ENCODE measurements at regions not wholly inside any gene's neighbourhood (a gene's known extent, or its start where the extent isn't known, plus 50 kb on each side); places are given as distances from the start of the nearest gene placed in this dataset.

- Histone ChIP-seq H3K9me3 (ENCODE audit: control insufficient read depth, insufficient read depth, low read length) (peaks cover 34% of the 10 kb centered on the region), H3K27me3 (ENCODE audit: control insufficient read depth, insufficient read depth, low read length) (no peaks in the 10 kb centered on the region), H3K4me3 (ENCODE audit: low read depth, low read length) (no peak overlapping the region), H3K27ac (ENCODE audit: low read depth, low read length) (no peak overlapping the region)
- ChIA-PET CTCF (no interaction called here), POLR2A (no interaction called here)
- DNase-seq (ENCODE audit: low read depth, low spot score), result no peak
- no peak for TF ChIP-seq CTCF (IDR thresholded peaks at IDR 0.05; ENCODE audit: low read depth, low read length)
Observed at GRCh38 chr10:128633864-128634540, 507.8 kb upstream of the MKI67 start.

GRCh38 chr10:128642023-128642422, 515.8 kb upstream of the MKI67 start:
- Histone ChIP-seq H3K27ac (ENCODE audit: low read depth, low read length) (no peak overlapping the region), H3K27me3 (ENCODE audit: control insufficient read depth, insufficient read depth, low read length) (no peaks in the 10 kb centered on the region), H3K4me3 (ENCODE audit: low read depth, low read length) (no peak overlapping the region), H3K9me3 (ENCODE audit: control insufficient read depth, insufficient read depth, low read length) (peaks cover 27% of the 10 kb centered on the region)
- DNase-seq (ENCODE audit: low read depth, low spot score), result no peak
- POLR2A ChIA-PET, result no interaction called here
- CTCF ChIA-PET, result no interaction called here
- TF ChIP-seq CTCF (IDR thresholded peaks at IDR 0.05; ENCODE audit: low read depth, low read length), result no peak

GRCh38 chr10:128642502-128642901, 516.3 kb upstream of the MKI67 start:
- no peak for TF ChIP-seq CTCF (IDR thresholded peaks at IDR 0.05; ENCODE audit: low read depth, low read length)
- DNase-seq (ENCODE audit: low read depth, low spot score), result no peak
- Histone ChIP-seq H3K27me3 (ENCODE audit: control insufficient read depth, insufficient read depth, low read length) (no peaks in the 10 kb centered on the region), H3K9me3 (ENCODE audit: control insufficient read depth, insufficient read depth, low read length) (peaks cover 28% of the 10 kb centered on the region), H3K27ac (ENCODE audit: low read depth, low read length) (no peak overlapping the region), H3K4me3 (ENCODE audit: low read depth, low read length) (no peak overlapping the region)
- ChIA-PET POLR2A (no interaction called here), CTCF (no interaction called here)

- CTCF ChIA-PET, result no interaction called here
- POLR2A ChIA-PET, result no interaction called here
- no peak for DNase-seq (ENCODE audit: low read depth, low spot score)
- H3K27ac ChIP-seq (ENCODE audit: low read depth, low read length), result no peak overlapping the region
- H3K9me3 ChIP-seq (ENCODE audit: control insufficient read depth, insufficient read depth, low read length), result peaks cover 28% of the 10 kb centered on the region
- no peak overlapping the region for H3K4me3 ChIP-seq (ENCODE audit: low read depth, low read length)
- TF ChIP-seq CTCF (IDR thresholded peaks at IDR 0.05; ENCODE audit: low read depth, low read length), result no peak
- no peaks in the 10 kb centered on the region for H3K27me3 ChIP-seq (ENCODE audit: control insufficient read depth, insufficient read depth, low read length)
Observed at GRCh38 chr10:128643658-128644057, 517.4 kb upstream of the MKI67 start.

- no peak for DNase-seq (ENCODE audit: low read depth, low spot score)
- Histone ChIP-seq H3K9me3 (ENCODE audit: control insufficient read depth, insufficient read depth, low read length) (peaks cover 32% of the 10 kb centered on the region), H3K4me3 (ENCODE audit: low read depth, low read length) (no peak overlapping the region), H3K27ac (ENCODE audit: low read depth, low read length) (no peak overlapping the region), H3K27me3 (ENCODE audit: control insufficient read depth, insufficient read depth, low read length) (no peaks in the 10 kb centered on the region)
- no peak for TF ChIP-seq CTCF (IDR thresholded peaks at IDR 0.05; ENCODE audit: low read depth, low read length)
- ChIA-PET CTCF (no interaction called here), POLR2A (no interaction called here)
Observed at GRCh38 chr10:128645486-128645885, 519.3 kb upstream of the MKI67 start.
